Activated T-helper 2 cell treated with anti-CD3 and anti-CD28 coated beads, Interferon-gamma antibody, Interleukin-2, Interleukin-4, amounts not matched to agents 10 μg/mL and 5 μg/mL and 100 μg/mL, durations not matched to agents 14 hours and 24 hours and 36 hours (primary cell): ENCODE measurements at regions not wholly inside any gene's neighbourhood (a gene's known extent, or its start where the extent isn't known, plus 50 kb on each side); places are given as distances from the start of the nearest gene placed in this dataset.

Experiments
- DNase-seq: peaks from one replicate; pipeline ENCODE4 v3.0.0; 2021; ENCODE audit warnings: low spot score
- H3K27ac Mint-ChIP-seq: one replicate; pipeline ENCODE4 v1.8.0; 2021; ENCODE audit warnings: mixed read lengths
- H3K27me3 Mint-ChIP-seq: one replicate; pipeline ENCODE4 v1.8.0; 2021; ENCODE audit warnings: low read depth, mixed read lengths
- H3K36me3 Mint-ChIP-seq: one replicate; pipeline ENCODE4 v1.8.0; 2021; ENCODE audit warnings: low read depth, mixed read lengths
- H3K4me1 Mint-ChIP-seq: one replicate; pipeline ENCODE4 v1.8.0; 2021; ENCODE audit warnings: low read depth, mixed read lengths
- H3K4me3 Mint-ChIP-seq: one replicate; pipeline ENCODE4 v1.8.0; 2021; ENCODE audit warnings: low read depth, mild to moderate bottlenecking, moderate library complexity, mixed read lengths
- H3K9me3 Mint-ChIP-seq: one replicate; pipeline ENCODE4 v1.8.0; 2021; ENCODE audit warnings: mixed read lengths
- intact Hi-C: fragments of 100-400 bp; cut with micrococcal nuclease; formaldehyde crosslinking; loops from one replicate; pipeline ENCODE4 v1.15.1; 2023

- H3K4me3 Mint-ChIP-seq, result no peak overlapping the region
- no peak overlapping the region for H3K27ac Mint-ChIP-seq
- no peak for DNase-seq
- intact Hi-C loops, result no loop called here
- H3K9me3 Mint-ChIP-seq, result no peaks in the 10 kb centered on the region
- no peaks in the 10 kb centered on the region for H3K36me3 Mint-ChIP-seq
- no peaks in the 10 kb centered on the region for H3K4me1 Mint-ChIP-seq
- no peaks in the 10 kb centered on the region for H3K27me3 Mint-ChIP-seq
Observed at GRCh38 chr13:40240293-40240692, 426.1 kb downstream of the FOXO1 start.

GRCh38 chr13:40241125-40241798 lies 425.2 kb downstream of the FOXO1 start:
- Mint-ChIP-seq H3K27me3 (no peaks in the 10 kb centered on the region), H3K36me3 (no peaks in the 10 kb centered on the region), H3K27ac (no peak overlapping the region), H3K4me3 (no peak overlapping the region), H3K4me1 (peaks cover 6% of the 10 kb centered on the region), H3K9me3 (peaks cover 5% of the 10 kb centered on the region)
- intact Hi-C loops, result no loop called here
- no peak for DNase-seq

GRCh38 chr13:40243047-40243446 lies 423.4 kb downstream of the FOXO1 start:
- DNase-seq, result no peak
- H3K27me3 Mint-ChIP-seq, result no peaks in the 10 kb centered on the region
- no peaks in the 10 kb centered on the region for H3K36me3 Mint-ChIP-seq
- intact Hi-C loops, result no loop called here
- H3K4me1 Mint-ChIP-seq, result peaks cover 12% of the 10 kb centered on the region
- no peak overlapping the region for H3K4me3 Mint-ChIP-seq
- no peak overlapping the region for H3K27ac Mint-ChIP-seq
- peaks cover 15% of the 10 kb centered on the region for H3K9me3 Mint-ChIP-seq

- H3K4me1 Mint-ChIP-seq, result peaks cover 18% of the 10 kb centered on the region
- H3K36me3 Mint-ChIP-seq, result peaks cover 6% of the 10 kb centered on the region
- H3K27me3 Mint-ChIP-seq, result no peaks in the 10 kb centered on the region
- peaks cover 24% of the 10 kb centered on the region for H3K9me3 Mint-ChIP-seq
- H3K4me3 Mint-ChIP-seq, result no peak overlapping the region
- intact Hi-C loops, result no loop called here
- DNase-seq, result no peak
- H3K27ac Mint-ChIP-seq, result no peak overlapping the region
Observed at GRCh38 chr13:40243982-40244381, 422.5 kb downstream of the FOXO1 start.

GRCh38 chr13:40245567-40245966 lies 420.9 kb downstream of the FOXO1 start:
- peaks cover 18% of the 10 kb centered on the region for H3K4me1 Mint-ChIP-seq
- peaks cover 29% of the 10 kb centered on the region for H3K9me3 Mint-ChIP-seq
- DNase-seq, result no peak
- H3K27me3 Mint-ChIP-seq, result no peaks in the 10 kb centered on the region
- H3K4me3 Mint-ChIP-seq, result no peak overlapping the region
- intact Hi-C loops, result no loop called here
- H3K27ac Mint-ChIP-seq, result no peak overlapping the region
- H3K36me3 Mint-ChIP-seq, result peaks cover 8% of the 10 kb centered on the region

- H3K27ac Mint-ChIP-seq, result peak overlapping the region; percentile 12
- H3K36me3 Mint-ChIP-seq, result peaks cover 8% of the 10 kb centered on the region
- H3K9me3 Mint-ChIP-seq, result peaks cover 29% of the 10 kb centered on the region
- H3K4me1 Mint-ChIP-seq, result peaks cover 31% of the 10 kb centered on the region
- H3K27me3 Mint-ChIP-seq, result no peaks in the 10 kb centered on the region
- H3K4me3 Mint-ChIP-seq, result no peak overlapping the region
- intact Hi-C loops, result no loop called here
- no peak for DNase-seq
Observed at GRCh38 chr13:40247845-40248244, 418.6 kb downstream of the FOXO1 start.

GRCh38 chr13:40251343-40252032 lies 415.0 kb downstream of the FOXO1 start:
- DNase-seq, result no peak
- intact Hi-C loops, result loop anchor here (1.0 to 10.0 kb wide), 5 partner anchors 30 to 413 kb away; no protein-coding TSS in a partner anchor
- peaks cover 22% of the 10 kb centered on the region for H3K9me3 Mint-ChIP-seq
- peaks cover 8% of the 10 kb centered on the region for H3K36me3 Mint-ChIP-seq
- H3K4me1 Mint-ChIP-seq, result peaks cover 32% of the 10 kb centered on the region
- peak overlapping the region; percentile 75 for H3K27ac Mint-ChIP-seq
- no peak overlapping the region for H3K4me3 Mint-ChIP-seq
- H3K27me3 Mint-ChIP-seq, result no peaks in the 10 kb centered on the region

- Mint-ChIP-seq H3K4me1 (peaks cover 32% of the 10 kb centered on the region), H3K27ac (no peak overlapping the region)
Observed at GRCh38 chr13:40252241-40252640, 414.2 kb downstream of the FOXO1 start.

GRCh38 chr13:40252676-40253075 lies 413.8 kb downstream of the FOXO1 start:
- H3K27me3 Mint-ChIP-seq, result no peaks in the 10 kb centered on the region
- peaks cover 29% of the 10 kb centered on the region for H3K4me1 Mint-ChIP-seq
- peaks cover 8% of the 10 kb centered on the region for H3K36me3 Mint-ChIP-seq
- H3K4me3 Mint-ChIP-seq, result no peak overlapping the region
- intact Hi-C loops, result loop anchor here (10.0 kb wide), 1 partner anchor 262 kb away; no protein-coding TSS in a partner anchor
- H3K27ac Mint-ChIP-seq, result no peak overlapping the region
- H3K9me3 Mint-ChIP-seq, result peaks cover 18% of the 10 kb centered on the region
- DNase-seq, result no peak

More at GRCh38 chr13:40252241-40252640, 414.2 kb downstream of the FOXO1 start:
- intact Hi-C loops, result loop anchor here (10.0 kb wide), 1 partner anchor 263 kb away; no protein-coding TSS in a partner anchor
- Mint-ChIP-seq H3K4me3 (no peak overlapping the region), H3K9me3 (peaks cover 22% of the 10 kb centered on the region), H3K36me3 (peaks cover 8% of the 10 kb centered on the region), H3K27me3 (no peaks in the 10 kb centered on the region)
- no peak for DNase-seq

GRCh38 chr13:40254394-40254793 lies 412.0 kb downstream of the FOXO1 start:
- intact Hi-C loops, result loop anchor here (10.0 kb wide), 1 partner anchor 260 kb away; no protein-coding TSS in a partner anchor
- Mint-ChIP-seq H3K4me3 (no peak overlapping the region), H3K27ac (no peak overlapping the region), H3K4me1 (peaks cover 30% of the 10 kb centered on the region), H3K36me3 (no peaks in the 10 kb centered on the region), H3K9me3 (peaks cover 4% of the 10 kb centered on the region), H3K27me3 (no peaks in the 10 kb centered on the region)
- no peak for DNase-seq

GRCh38 chr13:40255551-40255950 lies 410.9 kb downstream of the FOXO1 start:
- no peak overlapping the region for H3K4me3 Mint-ChIP-seq
- no peaks in the 10 kb centered on the region for H3K27me3 Mint-ChIP-seq
- peaks cover 30% of the 10 kb centered on the region for H3K4me1 Mint-ChIP-seq
- H3K36me3 Mint-ChIP-seq, result no peaks in the 10 kb centered on the region
- H3K9me3 Mint-ChIP-seq, result peaks cover 3% of the 10 kb centered on the region
- H3K27ac Mint-ChIP-seq, result no peak overlapping the region
- DNase-seq, result no peak
- intact Hi-C loops, result loop anchor here (10.0 kb wide), 1 partner anchor 259 kb away; no protein-coding TSS in a partner anchor

- Mint-ChIP-seq H3K9me3 (peaks cover 3% of the 10 kb centered on the region), H3K4me3 (no peak overlapping the region), H3K4me1 (peaks cover 13% of the 10 kb centered on the region), H3K27ac (no peak overlapping the region), H3K36me3 (no peaks in the 10 kb centered on the region), H3K27me3 (no peaks in the 10 kb centered on the region)
- no peak for DNase-seq
- intact Hi-C loops, result loop anchor here (10.0 kb wide), 1 partner anchor 255 kb away; no protein-coding TSS in a partner anchor
Observed at GRCh38 chr13:40259899-40260298, 406.5 kb downstream of the FOXO1 start.

GRCh38 chr13:40261336-40261735 lies 405.1 kb downstream of the FOXO1 start:
- Mint-ChIP-seq H3K9me3 (peaks cover 3% of the 10 kb centered on the region), H3K4me3 (no peak overlapping the region), H3K27me3 (no peaks in the 10 kb centered on the region), H3K36me3 (no peaks in the 10 kb centered on the region), H3K4me1 (peaks cover 9% of the 10 kb centered on the region), H3K27ac (no peak overlapping the region)
- intact Hi-C loops, result no loop called here
- no peak for DNase-seq
